ENCODE measurements at regions not wholly inside any gene's neighbourhood (a gene's known extent, or its start where the extent isn't known, plus 50 kb on each side); places are given as distances from the start of the nearest gene placed in this dataset.

GRCh38 chr11:119919656-119920055 lies 190.7 kb upstream of the NECTIN1 start:
- Mint-ChIP-seq H3K27me3 (ENCODE audit: low read depth in 2 of 2) (peaks cover 30 to 51% of the 10 kb centered on the region in 2 donors), H3K36me3 (no peaks in the 10 kb centered on the region), H3K27ac (no peak overlapping the region), H3K4me1 (no peaks in the 10 kb centered on the region), H3K9me3 (no peaks in the 10 kb centered on the region), H3K4me3 (no peak overlapping the region)
- Histone ChIP-seq H3K36me3 (ENCODE audit: control insufficient read depth, insufficient read depth, low read length) (no peaks in the 10 kb centered on the region), H3K27ac (ENCODE audit: low read length) (no peak overlapping the region), H3K9me3 (ENCODE audit: control insufficient read depth, insufficient read depth, low read length) (no peaks in the 10 kb centered on the region), H3K4me1 (ENCODE audit: control insufficient read depth, insufficient read depth, low read length) (no peaks in the 10 kb centered on the region), H3K27me3 (ENCODE audit: control insufficient read depth, insufficient read depth, low read length) (peaks cover 6% of the 10 kb centered on the region), H3K4me3 (ENCODE audit: low read length) (no peak overlapping the region)
- ATAC-seq, result no peak
- no peak for DNase-seq
- intact Hi-C loops (cut with micrococcal nuclease), result no loop called here
- no peak for TF ChIP-seq CTCF (IDR thresholded peaks at IDR 0.05)
- 49% methylated on average over 6 of the region's 6 CpGs for WGBS (ENCODE audit: insufficient coverage)

- H3K27me3 ChIP-seq (ENCODE audit: control insufficient read depth, insufficient read depth, low read length), result peaks cover 6% of the 10 kb centered on the region
- H3K9me3 Mint-ChIP-seq, result no peaks in the 10 kb centered on the region
- WGBS (ENCODE audit: insufficient coverage), result 68% methylated on average over 6 of the region's 6 CpGs
- no peaks in the 10 kb centered on the region for H3K4me1 Mint-ChIP-seq
- intact Hi-C loops (cut with micrococcal nuclease), result no loop called here
- no peak for ATAC-seq
- H3K27ac ChIP-seq (ENCODE audit: low read length), result no peak overlapping the region
- no peak overlapping the region for H3K27ac Mint-ChIP-seq
- H3K4me3 ChIP-seq (ENCODE audit: low read length), result no peak overlapping the region
- no peak for DNase-seq
- peaks cover 30 to 53% of the 10 kb centered on the region in 2 donors for H3K27me3 Mint-ChIP-seq (ENCODE audit: low read depth in 2 of 2)
- no peaks in the 10 kb centered on the region for H3K36me3 Mint-ChIP-seq
- no peaks in the 10 kb centered on the region for H3K4me1 ChIP-seq (ENCODE audit: control insufficient read depth, insufficient read depth, low read length)
- TF ChIP-seq CTCF (IDR thresholded peaks at IDR 0.05), result no peak
- no peak overlapping the region for H3K4me3 Mint-ChIP-seq
- no peaks in the 10 kb centered on the region for H3K9me3 ChIP-seq (ENCODE audit: control insufficient read depth, insufficient read depth, low read length)
- no peaks in the 10 kb centered on the region for H3K36me3 ChIP-seq (ENCODE audit: control insufficient read depth, insufficient read depth, low read length)
Observed at GRCh38 chr11:119918347-119918746, 189.3 kb upstream of the NECTIN1 start.

- H3K4me3 Mint-ChIP-seq, result no peak overlapping the region
- ATAC-seq, result no peak
- no peak for TF ChIP-seq CTCF (IDR thresholded peaks at IDR 0.05)
- intact Hi-C loops (cut with micrococcal nuclease), result no loop called here
- no peak overlapping the region for H3K4me3 ChIP-seq (ENCODE audit: low read length)
- H3K27me3 ChIP-seq (ENCODE audit: control insufficient read depth, insufficient read depth, low read length), result peaks cover 6% of the 10 kb centered on the region
- no peaks in the 10 kb centered on the region for H3K4me1 ChIP-seq (ENCODE audit: control insufficient read depth, insufficient read depth, low read length)
- H3K36me3 ChIP-seq (ENCODE audit: control insufficient read depth, insufficient read depth, low read length), result no peaks in the 10 kb centered on the region
- H3K27ac Mint-ChIP-seq, result no peak overlapping the region
- no peak overlapping the region for H3K27ac ChIP-seq (ENCODE audit: low read length)
- peaks cover 16 to 38% of the 10 kb centered on the region in 2 donors for H3K27me3 Mint-ChIP-seq (ENCODE audit: low read depth in 2 of 2)
- DNase-seq, result no peak
- no peaks in the 10 kb centered on the region for H3K9me3 ChIP-seq (ENCODE audit: control insufficient read depth, insufficient read depth, low read length)
- H3K36me3 Mint-ChIP-seq, result no peaks in the 10 kb centered on the region
- no peaks in the 10 kb centered on the region for H3K4me1 Mint-ChIP-seq
- 68% methylated on average over 2 of the region's 2 CpGs for WGBS (ENCODE audit: insufficient coverage)
- H3K9me3 Mint-ChIP-seq, result no peaks in the 10 kb centered on the region
Observed at GRCh38 chr11:119916568-119916967, 187.6 kb upstream of the NECTIN1 start.

- H3K4me1 ChIP-seq (ENCODE audit: control insufficient read depth, insufficient read depth, low read length), result no peaks in the 10 kb centered on the region
- H3K36me3 ChIP-seq (ENCODE audit: control insufficient read depth, insufficient read depth, low read length), result no peaks in the 10 kb centered on the region
- no peaks in the 10 kb centered on the region for H3K9me3 Mint-ChIP-seq
- no peak overlapping the region for H3K27ac Mint-ChIP-seq
- ATAC-seq (no peak), DNase-seq (no peak)
- no peak overlapping the region for H3K4me3 ChIP-seq (ENCODE audit: low read length)
- WGBS (ENCODE audit: insufficient coverage), result 86% methylated on average over 6 of the region's 6 CpGs
- no peaks in the 10 kb centered on the region for H3K36me3 Mint-ChIP-seq
- no peak for TF ChIP-seq CTCF (IDR thresholded peaks at IDR 0.05)
- no peak overlapping the region for H3K4me3 Mint-ChIP-seq
- no peaks in the 10 kb centered on the region for H3K27me3 ChIP-seq (ENCODE audit: control insufficient read depth, insufficient read depth, low read length)
- H3K9me3 ChIP-seq (ENCODE audit: control insufficient read depth, insufficient read depth, low read length), result no peaks in the 10 kb centered on the region
- no peaks in the 10 kb centered on the region for H3K4me1 Mint-ChIP-seq
- intact Hi-C loops (cut with micrococcal nuclease), result no loop called here
- no peak overlapping the region for H3K27ac ChIP-seq (ENCODE audit: low read length)
- peaks cover 18 to 42% of the 10 kb centered on the region in 2 donors for H3K27me3 Mint-ChIP-seq (ENCODE audit: low read depth in 2 of 2)
Observed at GRCh38 chr11:119912229-119912628, 183.2 kb upstream of the NECTIN1 start.
